ENCODE measurements at regions not wholly inside any gene's neighbourhood (a gene's known extent, or its start where the extent isn't known, plus 50 kb on each side); places are given as distances from the start of the nearest gene placed in this dataset.
A peak's percentile ranks its signal among the peaks of the same experiment; 100 is the strongest.

GRCh38 chr17:77468897-77469296, 328.1 kb downstream of the SEC14L1 start:
- Histone ChIP-seq H4K91ac (ENCODE audit: low read depth, low read length, poor library complexity) (no peak overlapping the region), H2BK120ac (ENCODE audit: low read depth, low read length) (no peak overlapping the region), H3K9ac (ENCODE audit: low read depth, low read length, poor library complexity) (no peak overlapping the region), H3K4me3 (ENCODE audit: low read length in 2 of 2) (no peak overlapping the region), H2BK15ac (ENCODE audit: low read length) (peak overlapping the region; percentile 34), H3K9me3 (replicated peaks in 1 of 2; ENCODE audit: control insufficient read depth in 2 of 2, insufficient read depth in 1 of 2, low read depth in 1 of 2, low read length in 2 of 2) (no peaks in the 10 kb centered on the region), H3K14ac (ENCODE audit: low read length) (no peak overlapping the region), H3K4me1 (ENCODE audit: control insufficient read depth in 2 of 2, insufficient read depth in 1 of 2, low read depth in 1 of 2, low read length in 2 of 2) (peaks cover 58 to 59% of the 10 kb centered on the region in 2 donors), H3K27ac (replicated peaks; ENCODE audit: low read length) (peak overlapping the region; percentile 17), H3K23ac (ENCODE audit: low read depth, low read length, poor library complexity) (no peak overlapping the region), H3K27me3 (ENCODE audit: control insufficient read depth in 3 of 3, insufficient read depth in 3 of 3, low read depth in 1 of 3, low read length in 3 of 3) (no peaks in the 10 kb centered on the region), H3K18ac (ENCODE audit: low read length) (peak overlapping the region; percentile 88), H3K79me1 (ENCODE audit: low read depth, low read length) (peaks cover 19% of the 10 kb centered on the region), H2BK12ac (ENCODE audit: low read length) (no peak overlapping the region), H2AFZ (ENCODE audit: low read length) (no peak overlapping the region), H3K4ac (ENCODE audit: low read length) (no peak overlapping the region), H2BK5ac (ENCODE audit: low read length) (no peak overlapping the region), H2AK5ac (ENCODE audit: low read depth, low read length) (peak overlapping the region; percentile 31), H3K4me2 (ENCODE audit: insufficient read depth, low read length, poor library complexity, severe bottlenecking) (no peak overlapping the region), H4K8ac (ENCODE audit: low read depth, low read length) (no peak overlapping the region), H3K36me3 (replicated peaks in 1 of 2; ENCODE audit: control insufficient read depth in 2 of 2, insufficient read depth in 2 of 2, low read length in 2 of 2) (peaks cover 7 to 29% of the 10 kb centered on the region in 2 donors)
- WGBS, 2 donors (ENCODE audit: extremely low coverage in 2 of 2, insufficient read length in 2 of 2, insufficient replicate concordance in 1 of 2), result no CpG with 5 or more reads among the region's 7 CpGs
- DNase-seq (ENCODE audit: low spot score), result no peak

DNA sequence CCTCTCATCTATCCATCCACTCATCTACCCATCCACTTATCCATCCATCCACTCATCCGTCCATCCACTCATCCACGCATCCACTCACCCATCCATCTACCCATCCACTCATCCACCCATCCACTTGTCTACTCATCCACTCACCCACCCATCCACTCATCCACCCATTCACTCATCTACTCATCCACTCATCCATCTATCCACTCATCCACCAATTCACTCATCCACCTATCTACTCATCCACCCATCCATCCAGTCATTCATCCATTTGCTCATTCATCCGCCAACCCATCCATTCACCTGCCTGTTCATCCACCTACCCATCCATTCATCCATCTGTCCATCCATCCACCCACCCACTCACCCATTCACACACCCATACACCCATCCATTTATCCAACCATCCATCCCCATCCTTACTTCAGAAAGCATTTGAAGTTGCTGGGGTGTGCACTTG, 329.6 kb downstream of the SEC14L1 start:
- no CpG with 5 or more reads among the region's 3 CpGs for WGBS, 2 donors (ENCODE audit: extremely low coverage in 2 of 2, insufficient read length in 2 of 2, insufficient replicate concordance in 1 of 2)
- Histone ChIP-seq H2BK120ac (ENCODE audit: low read depth, low read length) (no peak overlapping the region), H3K4ac (ENCODE audit: low read length) (no peak overlapping the region), H3K4me3 (ENCODE audit: low read length in 2 of 2) (no peak overlapping the region), H2BK5ac (ENCODE audit: low read length) (no peak overlapping the region), H2AFZ (ENCODE audit: low read length) (no peak overlapping the region), H3K27me3 (ENCODE audit: control insufficient read depth in 3 of 3, insufficient read depth in 3 of 3, low read depth in 1 of 3, low read length in 3 of 3) (no peaks in the 10 kb centered on the region), H3K4me2 (ENCODE audit: insufficient read depth, low read length, poor library complexity, severe bottlenecking) (no peak overlapping the region), H3K36me3 (replicated peaks in 1 of 2; ENCODE audit: control insufficient read depth in 2 of 2, insufficient read depth in 2 of 2, low read length in 2 of 2) (peaks cover 7 to 30% of the 10 kb centered on the region in 2 donors), H4K91ac (ENCODE audit: low read depth, low read length, poor library complexity) (peak overlapping the region; percentile 28), H3K4me1 (ENCODE audit: control insufficient read depth in 2 of 2, insufficient read depth in 1 of 2, low read depth in 1 of 2, low read length in 2 of 2) (peaks cover 61 to 62% of the 10 kb centered on the region in 2 donors), H4K8ac (ENCODE audit: low read depth, low read length) (no peak overlapping the region), H2BK12ac (ENCODE audit: low read length) (no peak overlapping the region), H3K9me3 (replicated peaks in 1 of 2; ENCODE audit: control insufficient read depth in 2 of 2, insufficient read depth in 1 of 2, low read depth in 1 of 2, low read length in 2 of 2) (no peaks in the 10 kb centered on the region), H3K9ac (ENCODE audit: low read depth, low read length, poor library complexity) (no peak overlapping the region), H2BK15ac (ENCODE audit: low read length) (peak overlapping the region; percentile 34), H3K23ac (ENCODE audit: low read depth, low read length, poor library complexity) (no peak overlapping the region), H3K14ac (ENCODE audit: low read length) (no peak overlapping the region), H3K18ac (ENCODE audit: low read length) (no peak overlapping the region), H2AK5ac (ENCODE audit: low read depth, low read length) (no peak overlapping the region), H3K79me1 (ENCODE audit: low read depth, low read length) (peaks cover 30% of the 10 kb centered on the region), H3K27ac (replicated peaks; ENCODE audit: low read length) (peak overlapping the region; percentile 100)
- no peak for DNase-seq (ENCODE audit: low spot score)

DNA sequence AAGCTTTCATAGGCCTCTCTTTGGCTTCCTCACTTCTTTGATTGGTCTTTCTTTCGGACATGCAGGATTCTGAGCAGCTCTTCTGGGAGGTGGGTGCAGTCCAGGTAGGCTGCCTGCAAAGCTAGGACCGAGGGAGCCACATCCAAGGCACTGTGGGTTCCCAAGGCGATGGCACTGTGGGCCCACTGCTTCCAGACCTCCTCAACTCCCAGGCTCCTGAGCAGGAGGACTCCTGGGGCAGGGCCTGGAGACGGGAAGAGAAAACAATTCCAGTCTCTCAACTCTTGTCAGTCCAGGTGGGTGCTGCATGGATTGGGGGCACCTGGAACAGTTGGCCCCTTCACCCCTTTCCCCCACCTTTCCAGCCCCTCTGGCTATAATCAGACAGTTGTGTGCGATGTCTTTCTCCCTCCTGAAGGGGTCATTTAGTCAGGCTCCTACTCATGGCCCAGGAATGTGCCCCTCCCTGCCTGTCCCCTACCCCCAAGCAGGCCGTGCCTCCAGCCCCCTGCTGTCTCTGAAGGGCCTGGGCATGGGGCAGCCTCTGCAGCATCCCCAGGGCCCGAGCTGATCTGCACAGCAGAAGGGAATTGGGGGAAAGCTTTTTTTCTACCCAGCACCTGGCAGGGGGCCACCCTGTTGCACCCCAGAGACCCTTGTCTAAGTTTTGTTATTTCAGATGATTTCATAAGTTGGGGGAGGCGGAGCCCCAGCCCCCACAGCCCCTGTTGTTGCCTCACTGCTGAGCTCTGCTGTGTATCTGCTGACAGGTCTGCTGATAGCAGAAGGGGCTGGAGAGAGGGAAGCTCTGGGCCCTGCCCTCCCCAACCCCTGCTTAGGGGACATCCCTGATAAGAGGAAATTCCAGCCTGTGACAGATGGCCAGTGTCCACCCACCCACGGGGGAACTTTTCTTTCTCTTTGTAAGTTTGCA, 330.3 kb downstream of the SEC14L1 start:
- no CpG with 5 or more reads among the region's 9 CpGs for WGBS, 2 donors (ENCODE audit: extremely low coverage in 2 of 2, insufficient read length in 2 of 2, insufficient replicate concordance in 1 of 2)
- H3K27me3 ChIP-seq (ENCODE audit: control insufficient read depth in 3 of 3, insufficient read depth in 3 of 3, low read depth in 1 of 3, low read length in 3 of 3), result no peaks in the 10 kb centered on the region
- H4K91ac ChIP-seq (ENCODE audit: low read depth, low read length, poor library complexity), result peak overlapping the region; percentile 96
- peak overlapping the region; percentile 100 for H3K27ac ChIP-seq (replicated peaks; ENCODE audit: low read length)
- peak overlapping the region; percentile 81 for H2AK5ac ChIP-seq (ENCODE audit: low read depth, low read length)
- peaks cover 9 to 36% of the 10 kb centered on the region in 2 donors for H3K36me3 ChIP-seq (replicated peaks in 1 of 2; ENCODE audit: control insufficient read depth in 2 of 2, insufficient read depth in 2 of 2, low read length in 2 of 2)
- peak overlapping the region; percentile 17 for H3K9ac ChIP-seq (ENCODE audit: low read depth, low read length, poor library complexity)
- H3K79me1 ChIP-seq (ENCODE audit: low read depth, low read length), result peaks cover 34% of the 10 kb centered on the region
- no peak overlapping the region for H4K8ac ChIP-seq (ENCODE audit: low read depth, low read length)
- peak overlapping the region; percentile 59 for H3K23ac ChIP-seq (ENCODE audit: low read depth, low read length, poor library complexity)
- no peaks in the 10 kb centered on the region for H3K9me3 ChIP-seq (replicated peaks in 1 of 2; ENCODE audit: control insufficient read depth in 2 of 2, insufficient read depth in 1 of 2, low read depth in 1 of 2, low read length in 2 of 2)
- H2BK12ac ChIP-seq (ENCODE audit: low read length), result peak overlapping the region; percentile 18
- H3K4ac ChIP-seq (ENCODE audit: low read length), result no peak overlapping the region
- H3K4me1 ChIP-seq (ENCODE audit: control insufficient read depth in 2 of 2, insufficient read depth in 1 of 2, low read depth in 1 of 2, low read length in 2 of 2), result peaks cover 57 to 64% of the 10 kb centered on the region in 2 donors
- peak overlapping the region; percentile 95 for H3K14ac ChIP-seq (ENCODE audit: low read length)
- no peak for DNase-seq (ENCODE audit: low spot score)
- H3K4me3 ChIP-seq (ENCODE audit: low read length in 2 of 2), result peak overlapping the region in 1 of 2 donors; percentile 22
- H2BK5ac ChIP-seq (ENCODE audit: low read length), result peak overlapping the region; percentile 93
- H3K4me2 ChIP-seq (ENCODE audit: insufficient read depth, low read length, poor library complexity, severe bottlenecking), result peak overlapping the region; percentile 52
- peak overlapping the region; percentile 88 for H2BK120ac ChIP-seq (ENCODE audit: low read depth, low read length)
- peak overlapping the region; percentile 81 for H2BK15ac ChIP-seq (ENCODE audit: low read length)
- no peak overlapping the region for H2AFZ ChIP-seq (ENCODE audit: low read length)
- peak overlapping the region; percentile 96 for H3K18ac ChIP-seq (ENCODE audit: low read length)

GRCh38 chr17:77471984-77472461, 331.3 kb downstream of the SEC14L1 start:
- Histone ChIP-seq H2AK5ac (ENCODE audit: low read depth, low read length) (peak overlapping the region; percentile 81), H3K36me3 (replicated peaks in 1 of 2; ENCODE audit: control insufficient read depth in 2 of 2, insufficient read depth in 2 of 2, low read length in 2 of 2) (peaks cover 9 to 46% of the 10 kb centered on the region in 2 donors), H3K27me3 (ENCODE audit: control insufficient read depth in 3 of 3, insufficient read depth in 3 of 3, low read depth in 1 of 3, low read length in 3 of 3) (no peaks in the 10 kb centered on the region), H2BK15ac (ENCODE audit: low read length) (peak overlapping the region; percentile 81), H3K18ac (ENCODE audit: low read length) (peak overlapping the region; percentile 96), H3K4me3 (ENCODE audit: low read length in 2 of 2) (peak overlapping the region in 1 of 2 donors; percentile 22), H2BK12ac (ENCODE audit: low read length) (peak overlapping the region; percentile 18), H3K9me3 (replicated peaks in 1 of 2; ENCODE audit: control insufficient read depth in 2 of 2, insufficient read depth in 1 of 2, low read depth in 1 of 2, low read length in 2 of 2) (no peaks in the 10 kb centered on the region), H3K4ac (ENCODE audit: low read length) (no peak overlapping the region), H2AFZ (ENCODE audit: low read length) (peak overlapping the region; percentile 2), H2BK5ac (ENCODE audit: low read length) (peak overlapping the region; percentile 93), H3K4me2 (ENCODE audit: insufficient read depth, low read length, poor library complexity, severe bottlenecking) (peak overlapping the region; percentile 52), H3K14ac (ENCODE audit: low read length) (peak overlapping the region; percentile 95), H4K91ac (ENCODE audit: low read depth, low read length, poor library complexity) (peak overlapping the region; percentile 96), H2BK120ac (ENCODE audit: low read depth, low read length) (peak overlapping the region; percentile 88), H3K27ac (replicated peaks; ENCODE audit: low read length) (peak overlapping the region; percentile 100), H3K79me1 (ENCODE audit: low read depth, low read length) (peaks cover 33% of the 10 kb centered on the region), H3K9ac (ENCODE audit: low read depth, low read length, poor library complexity) (no peak overlapping the region), H3K4me1 (ENCODE audit: control insufficient read depth in 2 of 2, insufficient read depth in 1 of 2, low read depth in 1 of 2, low read length in 2 of 2) (peaks cover 55 to 62% of the 10 kb centered on the region in 2 donors), H3K23ac (ENCODE audit: low read depth, low read length, poor library complexity) (peak overlapping the region; percentile 59), H4K8ac (ENCODE audit: low read depth, low read length) (no peak overlapping the region)
- WGBS, 2 donors (ENCODE audit: extremely low coverage in 2 of 2, insufficient read length in 2 of 2, insufficient replicate concordance in 1 of 2), result no CpG with 5 or more reads among the region's 12 CpGs
- no peak for DNase-seq (ENCODE audit: low spot score)
